H1 (cell line): ENCODE measurements at regions not wholly inside any gene's neighbourhood (a gene's known extent, or its start where the extent isn't known, plus 50 kb on each side); places are given as distances from the start of the nearest gene placed in this dataset.

Experiments
- GTF2F1 ChIP-seq: IDR thresholded peaks from 2 replicates; pipeline ENCODE4 v1.6.1; 2012; ENCODE audit warnings: low read depth, low read length, improper control_type of control experiment, borderline replicate concordance
- POLR2A ChIP-seq, 2 experiments: IDR thresholded peaks; 1 replicate in 1 of 2; 2 replicates in 1 of 2; pipeline ENCODE4 v1.6.1; 2011; ENCODE audit warnings: low read depth in 2 of 2, low read length in 2 of 2, mild to moderate bottlenecking in 2 of 2; ENCODE audit errors: control extremely low read depth in 1 of 2

DNA sequence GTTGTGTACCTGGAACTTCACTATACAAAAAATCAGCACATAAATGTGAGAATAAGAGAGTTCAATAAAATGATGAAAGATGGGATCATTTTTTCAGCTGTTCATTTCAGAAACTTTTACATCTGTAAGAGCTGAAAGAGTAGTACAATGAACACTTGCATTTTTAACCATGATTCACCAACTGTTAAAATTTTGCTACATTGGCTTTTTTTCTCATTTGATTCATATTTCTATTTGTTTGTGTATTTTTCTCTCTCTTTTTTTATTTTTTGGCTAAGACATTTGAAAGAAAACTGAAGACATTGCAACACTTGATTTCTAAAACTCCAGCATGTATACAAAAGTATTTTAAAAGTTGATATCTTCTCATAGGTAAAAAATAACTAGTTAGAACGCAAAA, 98.3 kb upstream of the CDIN1 start:
- TF ChIP-seq POLR2A (IDR thresholded peaks at IDR 0.05; ENCODE audit: control extremely low read depth in 1 of 2, low read depth in 2 of 2, low read length in 2 of 2), result no peak
- TF ChIP-seq GTF2F1, result no peak
